ENCODE measurements at regions not wholly inside any gene's neighbourhood (a gene's known extent, or its start where the extent isn't known, plus 50 kb on each side); places are given as distances from the start of the nearest gene placed in this dataset.

DNA sequence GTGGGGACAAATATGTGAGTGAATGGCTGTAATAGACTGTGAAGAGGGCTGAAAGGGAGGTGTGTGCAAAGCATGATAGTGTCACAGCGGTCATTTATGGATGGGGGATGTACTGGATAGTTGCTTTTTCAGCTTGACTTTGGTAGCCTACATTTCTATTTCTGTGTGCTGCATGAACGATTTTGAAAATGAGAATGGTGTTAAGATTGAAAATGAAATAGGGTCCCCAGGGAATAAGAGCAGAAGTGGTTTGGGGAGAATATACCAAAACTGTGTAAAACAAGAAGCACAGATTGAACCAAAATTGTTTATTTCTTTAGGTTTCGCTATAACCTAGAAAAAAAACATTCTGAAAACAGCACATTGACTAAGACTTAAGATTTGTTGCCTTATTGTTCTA is 58.8 kb upstream of the CLNK start:
- TF ChIP-seq, protein P1, sequence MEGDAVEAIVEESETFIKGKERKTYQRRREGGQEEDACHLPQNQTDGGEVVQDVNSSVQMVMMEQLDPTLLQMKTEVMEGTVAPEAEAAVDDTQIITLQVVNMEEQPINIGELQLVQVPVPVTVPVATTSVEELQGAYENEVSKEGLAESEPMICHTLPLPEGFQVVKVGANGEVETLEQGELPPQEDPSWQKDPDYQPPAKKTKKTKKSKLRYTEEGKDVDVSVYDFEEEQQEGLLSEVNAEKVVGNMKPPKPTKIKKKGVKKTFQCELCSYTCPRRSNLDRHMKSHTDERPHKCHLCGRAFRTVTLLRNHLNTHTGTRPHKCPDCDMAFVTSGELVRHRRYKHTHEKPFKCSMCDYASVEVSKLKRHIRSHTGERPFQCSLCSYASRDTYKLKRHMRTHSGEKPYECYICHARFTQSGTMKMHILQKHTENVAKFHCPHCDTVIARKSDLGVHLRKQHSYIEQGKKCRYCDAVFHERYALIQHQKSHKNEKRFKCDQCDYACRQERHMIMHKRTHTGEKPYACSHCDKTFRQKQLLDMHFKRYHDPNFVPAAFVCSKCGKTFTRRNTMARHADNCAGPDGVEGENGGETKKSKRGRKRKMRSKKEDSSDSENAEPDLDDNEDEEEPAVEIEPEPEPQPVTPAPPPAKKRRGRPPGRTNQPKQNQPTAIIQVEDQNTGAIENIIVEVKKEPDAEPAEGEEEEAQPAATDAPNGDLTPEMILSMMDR (IDR thresholded peaks at IDR 0.05; ENCODE audit: unreplicated experiment) = no peak
- no peak for DNase-seq (ENCODE audit: low spot score, unreplicated experiment)
- Mint-ChIP-seq H3K4me1 (ENCODE audit: low read depth) (no peaks in the 10 kb centered on the region), H3K27me3 (no peaks in the 10 kb centered on the region), H3K4me3 (ENCODE audit: low read depth) (no peak overlapping the region), H3K27ac (no peak overlapping the region), H3K36me3 (ENCODE audit: insufficient read depth) (no peaks in the 10 kb centered on the region), H3K9me3 (ENCODE audit: low read depth) (no peaks in the 10 kb centered on the region)

DNA sequence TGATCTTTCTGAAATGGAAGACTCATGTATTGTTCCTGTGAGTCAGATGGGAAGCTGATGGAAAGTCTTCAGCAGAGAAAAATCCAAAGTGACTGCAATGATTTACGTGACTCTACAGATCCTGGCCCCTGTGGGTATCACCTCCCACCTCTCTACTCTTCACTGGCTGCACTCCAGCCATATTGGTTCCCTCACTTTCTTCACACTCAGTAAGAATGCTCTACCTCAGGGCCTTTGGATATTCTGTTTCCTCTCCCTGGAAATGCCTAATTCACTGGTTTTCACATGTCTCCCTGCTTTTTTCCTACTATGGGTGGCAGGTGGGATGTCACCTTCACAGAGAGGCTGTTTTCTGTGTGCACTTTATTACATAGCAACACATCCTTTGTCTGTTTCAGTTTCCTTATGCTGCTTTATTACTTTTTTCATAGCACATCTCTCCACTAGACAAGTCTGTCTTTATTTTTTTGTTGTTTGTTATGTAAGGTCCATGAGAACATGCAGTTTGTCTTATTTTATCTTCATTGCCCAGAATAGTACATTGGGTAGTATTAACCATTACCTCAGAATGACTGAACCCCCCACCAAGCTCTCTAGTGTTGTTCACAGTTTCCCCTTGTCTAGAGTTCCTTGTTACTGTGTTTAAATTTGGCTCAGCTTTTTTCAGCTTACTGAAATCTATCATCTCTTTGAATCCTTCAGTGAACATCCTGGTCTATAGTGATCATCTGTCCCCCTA is 57.6 kb upstream of the CLNK start:
- H3K9me3 Mint-ChIP-seq (ENCODE audit: low read depth) = no peaks in the 10 kb centered on the region
- H3K4me3 Mint-ChIP-seq (ENCODE audit: low read depth) = no peak overlapping the region

DNA sequence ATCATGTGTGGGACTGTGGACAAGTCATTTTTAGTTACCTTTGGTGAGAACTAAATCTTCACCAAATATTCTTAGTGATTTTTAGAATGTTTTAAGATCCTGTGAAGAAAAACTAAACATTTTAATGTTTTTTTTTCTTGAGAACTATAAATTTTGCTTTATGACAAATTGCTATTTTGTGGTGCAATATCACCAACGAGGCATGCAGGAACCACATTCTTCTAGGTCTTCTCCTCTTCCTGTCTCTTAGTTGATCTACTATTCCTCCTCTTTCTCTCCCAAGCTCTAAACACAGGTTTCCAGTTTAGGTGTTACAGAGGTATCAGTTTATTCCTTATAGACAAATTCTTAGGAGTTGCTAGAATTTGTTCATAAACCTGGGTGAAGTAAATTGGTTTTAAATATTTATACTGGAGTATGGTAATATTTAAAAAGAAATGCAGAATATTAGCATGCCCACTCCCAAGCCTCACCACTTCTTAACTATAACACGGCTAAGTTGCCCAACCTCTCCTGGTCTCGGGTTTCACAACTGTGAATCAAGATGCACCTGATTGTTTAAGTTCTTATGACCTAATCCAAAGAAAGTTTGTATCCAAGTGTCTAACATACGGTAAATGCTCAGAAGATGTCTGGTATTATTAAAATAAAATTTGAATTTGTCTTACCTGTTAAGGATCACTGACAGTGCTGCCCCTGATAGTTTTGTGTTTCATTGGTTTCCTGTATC is 56.5 kb upstream of the CLNK start:
- no peaks in the 10 kb centered on the region for H3K4me1 Mint-ChIP-seq (ENCODE audit: low read depth)
- H3K27me3 Mint-ChIP-seq = no peaks in the 10 kb centered on the region
- no peak overlapping the region for H3K4me3 Mint-ChIP-seq (ENCODE audit: low read depth)
- no peak overlapping the region for H3K27ac Mint-ChIP-seq
- no peaks in the 10 kb centered on the region for H3K36me3 Mint-ChIP-seq (ENCODE audit: insufficient read depth)
- H3K9me3 Mint-ChIP-seq (ENCODE audit: low read depth) = no peaks in the 10 kb centered on the region
- TF ChIP-seq, protein P1 (IDR thresholded peaks at IDR 0.05; ENCODE audit: unreplicated experiment) = no peak
- DNase-seq (ENCODE audit: low spot score, unreplicated experiment) = no peak

More for the DNA sequence above, 57.6 kb upstream of the CLNK start:
- DNase-seq (ENCODE audit: low spot score, unreplicated experiment) = no peak
- no peaks in the 10 kb centered on the region for H3K36me3 Mint-ChIP-seq (ENCODE audit: insufficient read depth)
- H3K4me1 Mint-ChIP-seq (ENCODE audit: low read depth) = no peaks in the 10 kb centered on the region
- no peak overlapping the region for H3K27ac Mint-ChIP-seq
- no peaks in the 10 kb centered on the region for H3K27me3 Mint-ChIP-seq
- TF ChIP-seq, protein P1 (IDR thresholded peaks at IDR 0.05; ENCODE audit: unreplicated experiment) = no peak

DNA sequence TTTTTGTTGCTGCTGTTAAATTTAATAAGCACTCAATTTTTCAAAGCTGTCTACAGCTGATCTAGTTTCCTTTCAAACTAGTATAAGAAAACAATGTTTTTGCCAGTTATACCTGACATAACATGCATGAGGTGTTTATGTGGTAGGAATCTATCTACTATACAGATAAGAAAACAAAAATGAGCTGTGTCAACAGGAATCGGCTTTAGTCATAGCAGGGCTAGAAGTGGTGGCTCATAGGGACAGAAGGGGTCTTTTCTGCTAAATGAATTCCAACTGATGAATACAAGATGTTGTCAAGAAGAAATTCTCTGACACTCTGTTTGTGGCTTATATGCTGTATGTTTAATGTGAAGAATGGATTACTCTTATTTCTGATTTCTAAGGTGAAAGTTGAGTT is 55.7 kb upstream of the CLNK start:
- Mint-ChIP-seq H3K36me3 (ENCODE audit: insufficient read depth) (no peaks in the 10 kb centered on the region), H3K4me1 (ENCODE audit: low read depth) (no peaks in the 10 kb centered on the region), H3K27ac (no peak overlapping the region), H3K4me3 (ENCODE audit: low read depth) (no peak overlapping the region), H3K27me3 (no peaks in the 10 kb centered on the region), H3K9me3 (ENCODE audit: low read depth) (no peaks in the 10 kb centered on the region)
- TF ChIP-seq, protein P1 (IDR thresholded peaks at IDR 0.05; ENCODE audit: unreplicated experiment) = no peak
- no peak for DNase-seq (ENCODE audit: low spot score, unreplicated experiment)

DNA sequence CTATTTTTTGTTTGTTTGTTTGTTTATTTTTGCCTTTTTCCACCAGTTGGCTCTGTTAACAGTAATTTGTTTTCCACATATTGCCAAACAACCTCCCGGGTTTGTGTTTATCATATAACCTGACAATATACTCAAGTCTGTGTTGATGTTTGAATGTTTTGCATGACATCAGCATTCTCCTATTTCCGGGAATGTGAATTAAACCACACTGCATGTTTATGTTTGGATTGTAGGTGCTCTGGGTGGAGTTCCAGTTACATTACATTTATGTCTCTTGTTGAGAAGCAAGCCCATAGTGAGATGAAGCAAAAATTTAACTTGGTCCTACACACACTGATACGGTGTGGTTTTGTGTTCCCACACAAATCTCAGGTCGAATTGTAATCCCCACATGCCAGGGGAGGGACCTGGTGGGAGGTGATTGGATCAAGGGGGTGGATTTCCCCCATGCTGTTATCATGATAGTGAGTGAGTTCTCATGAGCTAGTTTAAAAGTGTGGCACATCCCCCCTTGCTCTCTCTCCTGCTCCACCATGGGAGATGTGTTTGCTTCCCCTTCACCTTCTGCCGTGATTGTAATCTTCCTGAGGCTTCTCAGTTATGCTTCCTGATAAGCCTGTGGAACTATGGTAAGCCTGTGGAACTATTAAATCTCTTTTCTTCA is 54.4 kb upstream of the CLNK start:
- no peaks in the 10 kb centered on the region for H3K9me3 Mint-ChIP-seq (ENCODE audit: low read depth)
- TF ChIP-seq, protein P1 (IDR thresholded peaks at IDR 0.05; ENCODE audit: unreplicated experiment) = no peak
- H3K27me3 Mint-ChIP-seq = no peaks in the 10 kb centered on the region
- no peak for DNase-seq (ENCODE audit: low spot score, unreplicated experiment)
- no peaks in the 10 kb centered on the region for H3K36me3 Mint-ChIP-seq (ENCODE audit: insufficient read depth)
- no peak overlapping the region for H3K27ac Mint-ChIP-seq
- H3K4me3 Mint-ChIP-seq (ENCODE audit: low read depth) = no peak overlapping the region
- H3K4me1 Mint-ChIP-seq (ENCODE audit: low read depth) = no peaks in the 10 kb centered on the region

All from progenitor cell of endocrine pancreas (in vitro differentiated cells).